ENCODE measurements at regions not wholly inside any gene's neighbourhood (a gene's known extent, or its start where the extent isn't known, plus 50 kb on each side); places are given as distances from the start of the nearest gene placed in this dataset.

GRCh38 chr20:23226612-23227265, 123.9 kb upstream of the NXT1 start:
- no peak overlapping the region for H3K27ac ChIP-seq
- TF ChIP-seq CTCF (IDR thresholded peaks at IDR 0.05), result no peak

GRCh38 chr20:23225407-23226060, 125.1 kb upstream of the NXT1 start:
- H3K27ac ChIP-seq, result no peak overlapping the region
- no peaks in the 10 kb centered on the region for H3K36me3 ChIP-seq
- DNase-seq (ENCODE audit: low spot score), result peak; percentile 90
- H3K9me3 ChIP-seq, result peaks cover 0 to 20% of the 10 kb centered on the region in 2 donors
- peaks cover 0 to 22% of the 10 kb centered on the region in 2 donors for H3K4me1 ChIP-seq
- no peaks in the 10 kb centered on the region for H3K27me3 ChIP-seq
- no peak for TF ChIP-seq CTCF (IDR thresholded peaks at IDR 0.05)
- H3K4me3 ChIP-seq, result no peak overlapping the region

More at GRCh38 chr20:23226612-23227265, 123.9 kb upstream of the NXT1 start:
- H3K4me3 ChIP-seq, result no peak overlapping the region
- no peak for DNase-seq (ENCODE audit: low spot score)
- no peaks in the 10 kb centered on the region for H3K27me3 ChIP-seq
- H3K4me1 ChIP-seq, result peaks cover 0 to 22% of the 10 kb centered on the region in 2 donors
- peaks cover 0 to 8% of the 10 kb centered on the region in 2 donors for H3K9me3 ChIP-seq
- H3K36me3 ChIP-seq, result no peaks in the 10 kb centered on the region

- TF ChIP-seq CTCF (IDR thresholded peaks at IDR 0.05), result no peak
- Histone ChIP-seq H3K4me3 (no peak overlapping the region), H3K4me1 (peaks cover 0 to 22% of the 10 kb centered on the region in 2 donors), H3K9me3 (peaks cover 0 to 20% of the 10 kb centered on the region in 2 donors), H3K27ac (no peak overlapping the region), H3K27me3 (no peaks in the 10 kb centered on the region), H3K36me3 (no peaks in the 10 kb centered on the region)
- DNase-seq (ENCODE audit: low spot score), result no peak
These were observed 125.8 kb upstream of the NXT1 start for GRCh38 chr20:23224806-23225205.

- H3K4me1 ChIP-seq, result peaks cover 0 to 22% of the 10 kb centered on the region in 2 donors
- H3K27ac ChIP-seq, result no peak overlapping the region
- H3K4me3 ChIP-seq, result no peak overlapping the region
- H3K36me3 ChIP-seq, result no peaks in the 10 kb centered on the region
- peaks cover 0 to 28% of the 10 kb centered on the region in 2 donors for H3K9me3 ChIP-seq
- TF ChIP-seq CTCF (IDR thresholded peaks at IDR 0.05), result no peak
- no peaks in the 10 kb centered on the region for H3K27me3 ChIP-seq
- DNase-seq (ENCODE audit: low spot score), result no peak
These were observed 126.5 kb upstream of the NXT1 start for GRCh38 chr20:23223908-23224580.

GRCh38 chr20:23222531-23223200, 127.9 kb upstream of the NXT1 start:
- Histone ChIP-seq H3K36me3 (no peaks in the 10 kb centered on the region), H3K27me3 (no peaks in the 10 kb centered on the region), H3K27ac (no peak overlapping the region), H3K4me3 (no peak overlapping the region), H3K9me3 (peaks cover 0 to 35% of the 10 kb centered on the region in 2 donors), H3K4me1 (peaks cover 0 to 15% of the 10 kb centered on the region in 2 donors)
- DNase-seq (ENCODE audit: low spot score), result no peak
- no peak for TF ChIP-seq CTCF (IDR thresholded peaks at IDR 0.05)

All from right atrium auricular region (tissue), 2 donors.